ENCODE measurements at regions not wholly inside any gene's neighbourhood (a gene's known extent, or its start where the extent isn't known, plus 50 kb on each side); places are given as distances from the start of the nearest gene placed in this dataset.
A peak's percentile ranks its signal among the peaks of the same experiment; 100 is the strongest.
"Not testable (repeated sequence)": the region's sequence is repeated elsewhere in the genome, so short reads cannot be mapped to it uniquely, and the experiment has no call there.

GRCh38 chr17:22128723-22129122, 436.4 kb downstream of the KCNJ18 start:
- DNase-seq, result no peak
- intact Hi-C loops (cut with DNase I), result no loop called here

GRCh38 chr17:22129920-22130319, 437.6 kb downstream of the KCNJ18 start:
- intact Hi-C loops (cut with DNase I); DNase-seq: not testable (repeated sequence)

GRCh38 chr17:22131740-22132139, 439.4 kb downstream of the KCNJ18 start:
- DNase-seq, result no peak
- intact Hi-C loops (cut with DNase I), result no loop called here

DNA sequence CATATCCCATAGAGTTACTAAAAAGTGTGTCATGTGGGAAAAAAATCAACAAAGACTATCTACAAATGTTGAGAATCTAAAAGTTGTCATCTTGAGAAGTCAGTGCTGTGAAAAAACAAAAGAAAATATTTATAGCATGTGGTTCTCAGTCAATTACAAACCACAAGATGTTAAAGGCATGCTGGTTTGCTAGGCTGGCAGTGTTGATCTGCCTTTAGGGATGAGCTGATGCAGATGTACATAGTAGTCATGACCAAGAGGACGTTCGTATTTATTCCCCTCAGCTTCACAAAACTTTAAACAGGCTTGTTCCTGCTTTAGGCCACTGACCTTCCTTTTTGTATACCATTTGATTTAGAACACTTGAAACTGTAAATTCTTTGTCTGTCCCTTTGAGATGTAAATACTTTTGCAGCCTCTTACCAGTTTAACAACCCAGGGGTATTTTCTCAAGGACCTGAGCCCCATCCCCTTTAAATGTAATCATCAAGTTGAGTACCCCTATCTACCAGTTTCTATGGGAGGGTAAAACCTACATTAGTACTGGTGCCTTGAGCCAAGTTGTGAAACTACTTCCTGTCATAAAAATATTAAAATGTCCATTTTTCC, 446.6 kb downstream of the KCNJ18 start:
- intact Hi-C loops (cut with DNase I), result no loop called here
- DNase-seq, result no peak

DNA sequence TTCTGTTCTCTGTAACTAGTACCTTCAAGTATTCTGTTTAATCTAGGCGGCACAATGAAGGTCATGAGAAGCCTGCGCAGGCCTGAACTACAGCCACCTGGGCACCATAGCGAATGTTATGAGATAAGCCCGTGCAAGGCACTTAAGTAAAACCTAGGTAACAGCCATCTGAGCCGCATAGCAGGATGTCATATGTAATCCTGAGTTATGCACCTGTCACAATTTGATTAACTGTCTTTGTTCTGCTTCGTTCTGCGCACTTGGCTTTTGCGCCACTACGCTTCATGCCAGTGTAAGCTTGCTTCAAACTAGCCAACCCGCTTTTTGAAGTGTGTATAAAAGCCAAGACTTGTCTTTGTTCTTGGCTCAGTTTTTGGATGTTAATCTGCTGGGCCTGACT, 449.8 kb downstream of the KCNJ18 start:
- intact Hi-C loops (cut with DNase I), result no loop called here
- DNase-seq, result no peak

- DNase-seq, result peak in 3 of 42 donors; percentile 10 to 41 (median 32)
- intact Hi-C loops (cut with DNase I), result no loop called here
These were observed 453.4 kb downstream of the KCNJ18 start for GRCh38 chr17:22145605-22146178.

GRCh38 chr17:22158364-22158763, 466.0 kb downstream of the KCNJ18 start:
- intact Hi-C loops (cut with DNase I), result no loop called here

DNA sequence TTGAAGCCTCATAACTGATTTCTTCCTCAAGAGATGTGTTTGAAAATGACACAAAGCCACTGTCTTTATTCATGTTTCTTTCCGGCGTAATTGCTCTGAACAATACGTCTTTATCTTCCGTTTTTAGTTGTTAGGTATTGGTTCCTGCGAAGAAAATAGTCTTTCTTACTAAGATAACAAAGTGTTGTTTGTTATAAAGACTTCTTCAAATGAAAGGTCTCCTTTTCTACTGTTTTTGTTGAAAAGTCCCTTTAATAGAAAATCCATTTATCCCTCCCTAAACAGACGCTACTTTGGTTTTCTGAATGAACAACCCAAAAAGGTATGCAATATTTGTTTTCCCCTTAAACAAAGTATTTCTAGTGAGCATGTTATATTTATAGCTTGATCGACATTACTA, 469.1 kb downstream of the KCNJ18 start:
- no peak for DNase-seq
- intact Hi-C loops (cut with DNase I), result no loop called here

More at GRCh38 chr17:22158364-22158763, 466.0 kb downstream of the KCNJ18 start:
- DNase-seq, result no peak

GRCh38 chr17:22171631-22172030, 479.3 kb downstream of the KCNJ18 start:
- intact Hi-C loops (cut with DNase I), result no loop called here
- no peak for DNase-seq

- no peak for DNase-seq
- intact Hi-C loops (cut with DNase I), result no loop called here
These were observed 500.8 kb downstream of the KCNJ18 start for GRCh38 chr17:22193113-22193512.

DNA sequence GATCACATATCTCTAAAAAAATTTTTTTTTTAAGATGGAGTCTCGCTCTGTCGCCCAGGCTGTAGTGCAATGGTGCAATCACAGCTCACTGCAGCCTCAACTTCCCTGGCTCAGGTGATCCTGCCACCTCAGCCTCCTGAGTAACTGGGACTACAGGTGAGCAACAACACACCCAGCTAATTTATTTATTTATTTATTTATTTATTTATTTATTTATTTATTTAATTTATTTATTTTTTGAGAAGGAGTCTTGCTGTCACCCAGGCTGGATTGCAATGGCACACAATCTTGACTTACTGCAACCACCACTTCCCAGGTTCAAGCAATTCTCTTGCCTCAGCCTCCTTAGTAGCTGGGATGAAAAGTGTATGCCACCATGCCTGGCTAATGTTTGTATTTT, 507.9 kb downstream of the KCNJ18 start:
- DNase-seq; intact Hi-C loops (cut with DNase I): not testable (repeated sequence)

GRCh38 chr17:22202702-22203101, 510.4 kb downstream of the KCNJ18 start:
- no peak for DNase-seq
- intact Hi-C loops (cut with DNase I), result no loop called here

GRCh38 chr17:22203208-22203715, 510.9 kb downstream of the KCNJ18 start:
- no peak for DNase-seq
- intact Hi-C loops (cut with DNase I), result no loop called here

- DNase-seq; intact Hi-C loops (cut with DNase I): not testable (repeated sequence)
These were observed 511.8 kb downstream of the KCNJ18 start for GRCh38 chr17:22204076-22204475.

GRCh38 chr17:22210212-22210611, 517.9 kb downstream of the KCNJ18 start:
- intact Hi-C loops (cut with DNase I); DNase-seq: not testable (repeated sequence)

GRCh38 chr17:22213169-22213568, 520.8 kb downstream of the KCNJ18 start:
- DNase-seq; intact Hi-C loops (cut with DNase I): not testable (repeated sequence)

DNA sequence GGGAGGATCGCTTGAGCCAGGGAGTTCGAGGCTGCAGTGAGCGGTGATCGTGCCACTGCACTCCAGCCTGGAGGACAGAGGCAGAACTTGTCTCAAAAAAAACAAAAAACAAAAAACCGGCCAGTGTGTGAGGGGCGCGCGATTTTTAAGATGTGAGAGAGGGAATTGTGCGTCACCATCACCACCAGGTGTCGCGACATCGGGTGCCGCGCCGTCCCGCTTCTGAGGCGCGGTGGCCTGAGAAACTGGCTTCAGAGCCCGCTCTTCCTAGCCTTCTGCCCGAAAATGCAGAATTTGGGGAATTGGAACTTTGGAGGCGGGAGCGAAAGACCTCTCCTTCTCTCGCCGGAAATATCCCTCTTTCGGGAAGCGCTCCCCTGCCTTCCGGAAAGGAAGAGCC, 524.8 kb downstream of the KCNJ18 start:
- no peak for DNase-seq
- intact Hi-C loops (cut with DNase I), result no loop called here

DNA sequence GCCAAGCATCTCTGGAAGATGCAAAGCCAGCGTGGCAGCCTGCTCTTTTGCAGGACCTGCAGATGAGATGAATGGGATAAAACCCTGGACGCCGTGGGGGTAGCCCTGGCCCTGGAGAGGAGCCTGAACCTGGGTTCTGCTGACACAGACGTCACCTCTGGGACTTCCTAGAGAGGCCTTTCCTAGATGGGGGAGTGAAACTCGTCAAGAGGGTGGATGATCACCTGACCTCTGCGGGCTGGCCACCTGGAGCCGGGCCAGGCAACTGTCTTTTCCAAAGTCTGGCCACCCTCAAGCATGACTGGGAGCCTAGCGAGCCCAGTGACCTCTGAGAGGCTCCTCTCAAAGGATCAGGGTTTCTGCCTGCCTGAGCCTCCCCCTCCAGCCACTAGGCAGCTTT, 529.0 kb downstream of the KCNJ18 start:
- intact Hi-C loops (cut with DNase I), result no loop called here
- no peak for DNase-seq

- not testable (repeated sequence) for DNase-seq
These were observed 534.2 kb downstream of the KCNJ18 start for GRCh38 chr17:22226477-22226876.

DNA sequence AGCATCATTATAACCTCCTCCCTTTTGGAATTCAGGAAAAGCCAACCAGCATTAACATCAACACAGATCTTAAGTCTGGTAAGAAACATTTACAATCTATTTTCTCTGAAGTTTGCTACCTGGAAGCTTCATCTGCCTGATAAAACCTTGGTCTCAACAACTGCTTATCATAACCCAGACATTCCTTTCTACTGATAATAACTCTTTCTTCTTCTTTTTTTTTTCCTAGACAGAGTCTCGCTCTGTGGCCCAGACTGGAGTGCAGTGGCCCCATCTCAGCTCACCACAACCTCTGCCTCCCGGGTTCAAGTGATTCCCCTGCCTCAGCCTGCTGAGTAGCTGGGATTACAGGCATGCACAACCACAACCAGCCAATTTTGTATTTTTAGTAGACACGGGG, 534.6 kb downstream of the KCNJ18 start:
- DNase-seq; intact Hi-C loops (cut with DNase I): not testable (repeated sequence)

More at GRCh38 chr17:22226477-22226876, 534.2 kb downstream of the KCNJ18 start:
- intact Hi-C loops (cut with DNase I), result not testable (repeated sequence)
